GM12878 (cell line): ENCODE measurements at regions not wholly inside any gene's neighbourhood (a gene's known extent, or its start where the extent isn't known, plus 50 kb on each side); places are given as distances from the start of the nearest gene placed in this dataset.

ENCODE experiments used
- CTCF ChIP-seq, 3 experiments: IDR thresholded peaks in 2 of 3; conservative IDR thresholded peaks in 1 of 3; 2 replicates each; pipeline ENCODE4 v1.5.1; 2011; ENCODE audit warnings: low read depth in 3 of 3, low read length in 3 of 3, mild to moderate bottlenecking in 3 of 3, control low read depth in 2 of 3, moderate library complexity in 2 of 3, inconsistent platforms in 1 of 3, mixed read lengths in 1 of 3; ENCODE audit not compliant: control insufficient read depth in 2 of 3, insufficient read depth in 1 of 3; ENCODE audit errors: extremely low read depth in 1 of 3
- FOXK2 ChIP-seq: fragments of 450-650 bp; IDR thresholded peaks from 2 replicates; pipeline ENCODE4 v1.6.1; 2017; ENCODE audit warnings: mild to moderate bottlenecking, moderate library complexity
- TAF1 ChIP-seq: IDR thresholded peaks from 2 replicates; pipeline ENCODE4 v1.6.1; 2011; ENCODE audit warnings: mild to moderate bottlenecking, low read depth, low read length, borderline replicate concordance
- USF2 ChIP-seq: IDR thresholded peaks from 2 replicates; pipeline ENCODE4 v1.6.1; 2011; ENCODE audit warnings: low read depth, low read length, improper control_type of control experiment, borderline replicate concordance
- ZNF274 ChIP-seq: IDR thresholded peaks from one replicate; pipeline ENCODE4 v1.8.0; 2011; ENCODE audit not compliant: insufficient read length, insufficient read depth

- no peak for TF ChIP-seq FOXK2
- TF ChIP-seq USF2: no peak
- no peak for TF ChIP-seq TAF1
- TF ChIP-seq ZNF274: no peak
- TF ChIP-seq CTCF (IDR thresholded peaks at IDR 0.05 in 2 of 3, conservative IDR thresholded peaks at IDR 0.05 in 1 of 3; ENCODE audit: control insufficient read depth in 2 of 3, extremely low read depth in 1 of 3, insufficient read depth in 1 of 3, low read depth in 3 of 3, low read length in 3 of 3): no peak
Observed at GRCh38 chr2:200744201-200744602, 67.5 kb upstream of the BZW1 start.
